ENCODE measurements at regions not wholly inside any gene's neighbourhood (a gene's known extent, or its start where the extent isn't known, plus 50 kb on each side); places are given as distances from the start of the nearest gene placed in this dataset.
"Not testable (repeated sequence)": the region's sequence is repeated elsewhere in the genome, so short reads cannot be mapped to it uniquely, and the experiment has no call there.

GRCh38 chr4:170170861-170171260 lies 81.1 kb upstream of the AADAT start:
- no peak overlapping the region for H3K4me3 ChIP-seq (ENCODE audit: low read depth, low read length)
- TF ChIP-seq CTCF (IDR thresholded peaks at IDR 0.05; ENCODE audit: borderline replicate concordance, insufficient read depth, low read depth, low read length), result no peak

- no peak overlapping the region for H3K4me3 ChIP-seq (ENCODE audit: low read depth, low read length)
- no peak for TF ChIP-seq CTCF (IDR thresholded peaks at IDR 0.05; ENCODE audit: borderline replicate concordance, insufficient read depth, low read depth, low read length)
Measured at GRCh38 chr4:170169699-170170098, 79.9 kb upstream of the AADAT start.

GRCh38 chr4:170167678-170168077 lies 77.9 kb upstream of the AADAT start:
- no peak for TF ChIP-seq CTCF (IDR thresholded peaks at IDR 0.05; ENCODE audit: borderline replicate concordance, insufficient read depth, low read depth, low read length)
- H3K4me3 ChIP-seq (ENCODE audit: low read depth, low read length), result no peak overlapping the region

- not testable (repeated sequence) for H3K4me3 ChIP-seq (ENCODE audit: low read depth, low read length)
Measured at GRCh38 chr4:170166193-170166592, 76.4 kb upstream of the AADAT start.

GRCh38 chr4:170162416-170162815 lies 72.7 kb upstream of the AADAT start:
- no peak overlapping the region for H3K4me3 ChIP-seq (ENCODE audit: low read depth, low read length)
- TF ChIP-seq CTCF (IDR thresholded peaks at IDR 0.05; ENCODE audit: borderline replicate concordance, insufficient read depth, low read depth, low read length), result no peak

GRCh38 chr4:170157670-170158069 lies 67.9 kb upstream of the AADAT start:
- H3K4me3 ChIP-seq (ENCODE audit: low read depth, low read length), result no peak overlapping the region
- TF ChIP-seq CTCF (IDR thresholded peaks at IDR 0.05; ENCODE audit: borderline replicate concordance, insufficient read depth, low read depth, low read length), result no peak

GRCh38 chr4:170145120-170145519 lies 55.4 kb upstream of the AADAT start:
- TF ChIP-seq CTCF (IDR thresholded peaks at IDR 0.05; ENCODE audit: borderline replicate concordance, insufficient read depth, low read depth, low read length), result no peak
- H3K4me3 ChIP-seq (ENCODE audit: low read depth, low read length), result no peak overlapping the region

GRCh38 chr4:170139764-170140163 lies 50.0 kb upstream of the AADAT start:
- no peak for TF ChIP-seq CTCF (IDR thresholded peaks at IDR 0.05; ENCODE audit: borderline replicate concordance, insufficient read depth, low read depth, low read length)
- no peak overlapping the region for H3K4me3 ChIP-seq (ENCODE audit: low read depth, low read length)
